ENCODE measurements at regions not wholly inside any gene's neighbourhood (a gene's known extent, or its start where the extent isn't known, plus 50 kb on each side); places are given as distances from the start of the nearest gene placed in this dataset.

GRCh38 chr10:130515670-130516069 lies 379.5 kb downstream of the GLRX3 start:
- no peak for TF ChIP-seq CTCF (IDR thresholded peaks at IDR 0.05)
- TF ChIP-seq POLR2A (IDR thresholded peaks at IDR 0.05): no peak

All from right lobe of liver (tissue), 4 donors.